DND-41 (cell line): ENCODE measurements at regions not wholly inside any gene's neighbourhood (a gene's known extent, or its start where the extent isn't known, plus 50 kb on each side); places are given as distances from the start of the nearest gene placed in this dataset.

Experiments used
- EZH2 ChIP-seq: IDR thresholded peaks from 3 replicates; pipeline ENCODE4 v1.6.1; 2012; ENCODE audit warnings: borderline replicate concordance, low read depth, mild to moderate bottlenecking, moderate library complexity, low read length, inconsistent platforms; ENCODE audit not compliant: severe bottlenecking
- TF ChIP-seq, protein P1 (sequence below): IDR thresholded peaks from 2 replicates; pipeline ENCODE4 v1.5.1; 2012; ENCODE audit warnings: borderline replicate concordance, low read length, moderate library complexity, mild to moderate bottlenecking; ENCODE audit not compliant: poor library complexity, severe bottlenecking; ENCODE audit errors: extremely low read depth

DNA sequence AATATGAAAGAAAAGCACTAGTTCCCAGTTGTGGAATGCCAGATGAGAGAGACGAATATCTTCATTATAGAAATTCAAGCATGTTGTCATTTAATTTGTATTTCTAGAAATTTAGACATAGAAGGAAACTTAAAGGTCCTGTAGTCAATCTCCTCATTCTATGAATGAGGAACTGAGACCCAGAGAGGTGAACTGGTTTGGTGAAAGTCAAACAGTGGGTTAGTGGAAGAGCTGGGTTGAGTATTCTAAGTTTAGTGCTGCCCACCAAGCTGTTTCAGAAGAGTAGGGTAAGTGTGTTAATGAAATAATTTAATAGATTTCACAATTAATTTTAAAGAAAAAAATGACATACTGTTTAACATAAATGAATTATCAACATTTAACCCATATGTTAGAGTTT is 655.2 kb downstream of the FAM133A start:
- TF ChIP-seq, protein P1, sequence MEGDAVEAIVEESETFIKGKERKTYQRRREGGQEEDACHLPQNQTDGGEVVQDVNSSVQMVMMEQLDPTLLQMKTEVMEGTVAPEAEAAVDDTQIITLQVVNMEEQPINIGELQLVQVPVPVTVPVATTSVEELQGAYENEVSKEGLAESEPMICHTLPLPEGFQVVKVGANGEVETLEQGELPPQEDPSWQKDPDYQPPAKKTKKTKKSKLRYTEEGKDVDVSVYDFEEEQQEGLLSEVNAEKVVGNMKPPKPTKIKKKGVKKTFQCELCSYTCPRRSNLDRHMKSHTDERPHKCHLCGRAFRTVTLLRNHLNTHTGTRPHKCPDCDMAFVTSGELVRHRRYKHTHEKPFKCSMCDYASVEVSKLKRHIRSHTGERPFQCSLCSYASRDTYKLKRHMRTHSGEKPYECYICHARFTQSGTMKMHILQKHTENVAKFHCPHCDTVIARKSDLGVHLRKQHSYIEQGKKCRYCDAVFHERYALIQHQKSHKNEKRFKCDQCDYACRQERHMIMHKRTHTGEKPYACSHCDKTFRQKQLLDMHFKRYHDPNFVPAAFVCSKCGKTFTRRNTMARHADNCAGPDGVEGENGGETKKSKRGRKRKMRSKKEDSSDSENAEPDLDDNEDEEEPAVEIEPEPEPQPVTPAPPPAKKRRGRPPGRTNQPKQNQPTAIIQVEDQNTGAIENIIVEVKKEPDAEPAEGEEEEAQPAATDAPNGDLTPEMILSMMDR, result no peak
- TF ChIP-seq EZH2, result no peak
